Prostate gland (tissue), 2 donors: ENCODE measurements at regions not wholly inside any gene's neighbourhood (a gene's known extent, or its start where the extent isn't known, plus 50 kb on each side); places are given as distances from the start of the nearest gene placed in this dataset.

Experiments
- CTCF ChIP-seq, 4 experiments: fragments of 200-600 bp in 2 of 4; fragments of 450-650 bp in 2 of 4; sonication (generic) in 2 of 4; IDR thresholded peaks; 1 replicate in 3 of 4; 2 replicates in 1 of 4; pipeline ENCODE4 v1.5.1; 2016 to 2019; ENCODE audit warnings: antibody characterized with exemption in 4 of 4, mild to moderate bottlenecking in 2 of 4, moderate library complexity in 2 of 4
- POLR2A ChIP-seq: fragments of 450-650 bp; IDR thresholded peaks from one replicate; pipeline ENCODE4 v1.6.1; 2016; ENCODE audit warnings: antibody characterized with exemption, mild to moderate bottlenecking
- POLR2AphosphoS5 ChIP-seq: sonication (generic); formaldehyde crosslinking; IDR thresholded peaks from one replicate; pipeline ENCODE4 v1.6.1; 2017; ENCODE audit warnings: antibody characterized with exemption

GRCh38 chr16:54706406-54706805 is 224.3 kb upstream of the IRX5 start:
- TF ChIP-seq CTCF (IDR thresholded peaks at IDR 0.05) (no peak), POLR2A (no peak), POLR2AphosphoS5 (no peak)
